GM19025 (cell line): ENCODE measurements at regions not wholly inside any gene's neighbourhood (a gene's known extent, or its start where the extent isn't known, plus 50 kb on each side); places are given as distances from the start of the nearest gene placed in this dataset.
"Not testable (repeated sequence)": the region's sequence is repeated elsewhere in the genome, so short reads cannot be mapped to it uniquely, and the experiment has no call there.

Experiments
- ATAC-seq: cut with Tn5 transposase; IDR thresholded peaks from one replicate; pipeline ENCODE4 v1.9.1; 2021; ENCODE audit warnings: mild to moderate bottlenecking, low read depth, moderate library complexity; ENCODE audit not compliant: unreplicated experiment

- ATAC-seq, result peak; percentile 97
These were observed 55.7 kb upstream of the TNFAIP3 start for GRCh38 chr6:137811121-137811915.

- ATAC-seq, result no peak
These were observed 55.0 kb upstream of the TNFAIP3 start for GRCh38 chr6:137811916-137812553.

- no peak for ATAC-seq
These were observed 53.6 kb upstream of the TNFAIP3 start for GRCh38 chr6:137813308-137813970.

GRCh38 chr6:137814030-137814429 is 53.0 kb upstream of the TNFAIP3 start:
- ATAC-seq, result not testable (repeated sequence)

- no peak for ATAC-seq
These were observed 51.4 kb upstream of the TNFAIP3 start for GRCh38 chr6:137815692-137816091.

- peak; percentile 38 for ATAC-seq
These were observed 50.9 kb upstream of the TNFAIP3 start for GRCh38 chr6:137816133-137816579.

- ATAC-seq, result no peak
These were observed 50.1 kb upstream of the TNFAIP3 start for GRCh38 chr6:137816688-137817618.
